ENCODE measurements at regions not wholly inside any gene's neighbourhood (a gene's known extent, or its start where the extent isn't known, plus 50 kb on each side); places are given as distances from the start of the nearest gene placed in this dataset.

DNA sequence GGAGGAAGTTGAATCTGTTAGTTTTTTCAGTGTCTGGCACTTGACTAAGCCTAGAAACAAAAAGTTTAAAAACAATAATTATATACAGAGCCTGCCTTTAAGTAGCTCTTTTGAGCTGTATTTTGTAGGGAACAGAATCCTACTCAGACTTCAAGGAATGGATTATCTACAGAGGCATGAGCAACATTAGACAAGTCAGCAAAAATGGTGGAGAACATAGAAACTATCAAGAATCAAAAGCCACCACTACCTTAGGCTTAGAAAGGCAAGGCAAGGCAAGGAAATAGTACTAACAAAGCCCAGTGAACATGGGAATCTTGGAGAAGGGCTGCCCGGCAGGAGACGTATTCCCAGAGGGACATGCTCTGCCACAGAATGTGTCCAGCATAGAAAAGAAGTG lies 353.6 kb upstream of the FAT3 start:
- no peak for TF ChIP-seq POLR2AphosphoS5 (IDR thresholded peaks at IDR 0.05)
- TF ChIP-seq, protein P1, sequence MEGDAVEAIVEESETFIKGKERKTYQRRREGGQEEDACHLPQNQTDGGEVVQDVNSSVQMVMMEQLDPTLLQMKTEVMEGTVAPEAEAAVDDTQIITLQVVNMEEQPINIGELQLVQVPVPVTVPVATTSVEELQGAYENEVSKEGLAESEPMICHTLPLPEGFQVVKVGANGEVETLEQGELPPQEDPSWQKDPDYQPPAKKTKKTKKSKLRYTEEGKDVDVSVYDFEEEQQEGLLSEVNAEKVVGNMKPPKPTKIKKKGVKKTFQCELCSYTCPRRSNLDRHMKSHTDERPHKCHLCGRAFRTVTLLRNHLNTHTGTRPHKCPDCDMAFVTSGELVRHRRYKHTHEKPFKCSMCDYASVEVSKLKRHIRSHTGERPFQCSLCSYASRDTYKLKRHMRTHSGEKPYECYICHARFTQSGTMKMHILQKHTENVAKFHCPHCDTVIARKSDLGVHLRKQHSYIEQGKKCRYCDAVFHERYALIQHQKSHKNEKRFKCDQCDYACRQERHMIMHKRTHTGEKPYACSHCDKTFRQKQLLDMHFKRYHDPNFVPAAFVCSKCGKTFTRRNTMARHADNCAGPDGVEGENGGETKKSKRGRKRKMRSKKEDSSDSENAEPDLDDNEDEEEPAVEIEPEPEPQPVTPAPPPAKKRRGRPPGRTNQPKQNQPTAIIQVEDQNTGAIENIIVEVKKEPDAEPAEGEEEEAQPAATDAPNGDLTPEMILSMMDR (IDR thresholded peaks at IDR 0.05) = no peak
